ENCODE measurements at regions not wholly inside any gene's neighbourhood (a gene's known extent, or its start where the extent isn't known, plus 50 kb on each side); places are given as distances from the start of the nearest gene placed in this dataset.
"Not testable (repeated sequence)": the region's sequence is repeated elsewhere in the genome, so short reads cannot be mapped to it uniquely, and the experiment has no call there.

- H3K4me3 ChIP-seq, result no peak overlapping the region
- 82 to 87% methylated on average over 8 of the region's 8 CpGs for WGBS, 2 donors
- no peaks in the 10 kb centered on the region for H3K4me1 ChIP-seq
- H3K27me3 ChIP-seq, result no peaks in the 10 kb centered on the region
- DNase-seq, result no peak
- intact Hi-C loops (cut with DNase I), result no loop called here
- H3K27ac ChIP-seq, result no peak overlapping the region
- TF ChIP-seq EP300 (IDR thresholded peaks at IDR 0.05) (no peak), POLR2A (IDR thresholded peaks at IDR 0.05) (no peak), POLR2AphosphoS5 (IDR thresholded peaks at IDR 0.05) (no peak), CTCF (IDR thresholded peaks at IDR 0.05) (no peak)
- no peaks in the 10 kb centered on the region for H3K36me3 ChIP-seq
- no peaks in the 10 kb centered on the region for H3K9me3 ChIP-seq
Observed at GRCh38 chr5:84869675-84870074, 485.0 kb upstream of the EDIL3 start.

GRCh38 chr5:84863936-84864335 is 479.3 kb upstream of the EDIL3 start:
- H3K4me1 ChIP-seq; H3K27me3 ChIP-seq; intact Hi-C loops (cut with DNase I); H3K36me3 ChIP-seq; H3K9me3 ChIP-seq; H3K27ac ChIP-seq; DNase-seq; H3K4me3 ChIP-seq: not testable (repeated sequence)
- WGBS, 2 donors, result 91 to 93% methylated on average over 19 of the region's 19 CpGs

GRCh38 chr5:84863020-84863419 is 478.3 kb upstream of the EDIL3 start:
- TF ChIP-seq EP300 (IDR thresholded peaks at IDR 0.05), result no peak
- no peak for TF ChIP-seq POLR2A (IDR thresholded peaks at IDR 0.05)
- no peak for TF ChIP-seq POLR2AphosphoS5 (IDR thresholded peaks at IDR 0.05)
- no peak for TF ChIP-seq CTCF (IDR thresholded peaks at IDR 0.05)
- no peaks in the 10 kb centered on the region for H3K36me3 ChIP-seq
- H3K9me3 ChIP-seq, result no peaks in the 10 kb centered on the region
- DNase-seq, result no peak
- intact Hi-C loops (cut with DNase I), result no loop called here
- no peak overlapping the region for H3K27ac ChIP-seq
- WGBS, 2 donors, result 37 to 40% methylated on average over 1 of the region's 1 CpG
- no peak overlapping the region for H3K4me3 ChIP-seq
- no peaks in the 10 kb centered on the region for H3K4me1 ChIP-seq
- H3K27me3 ChIP-seq, result no peaks in the 10 kb centered on the region

GRCh38 chr5:84862132-84862531 is 477.5 kb upstream of the EDIL3 start:
- H3K4me1 ChIP-seq, result no peaks in the 10 kb centered on the region
- WGBS, 2 donors, result 66 to 81% methylated on average over 7 of the region's 7 CpGs
- no peaks in the 10 kb centered on the region for H3K27me3 ChIP-seq
- no peak overlapping the region for H3K4me3 ChIP-seq
- no peaks in the 10 kb centered on the region for H3K9me3 ChIP-seq
- DNase-seq, result no peak
- intact Hi-C loops (cut with DNase I), result no loop called here
- no peak overlapping the region for H3K27ac ChIP-seq
- TF ChIP-seq CTCF (IDR thresholded peaks at IDR 0.05), result no peak
- no peak for TF ChIP-seq EP300 (IDR thresholded peaks at IDR 0.05)
- no peak for TF ChIP-seq POLR2AphosphoS5 (IDR thresholded peaks at IDR 0.05)
- TF ChIP-seq POLR2A (IDR thresholded peaks at IDR 0.05), result no peak
- no peaks in the 10 kb centered on the region for H3K36me3 ChIP-seq

GRCh38 chr5:84861306-84861705 is 476.6 kb upstream of the EDIL3 start:
- Histone ChIP-seq H3K4me1 (no peaks in the 10 kb centered on the region), H3K9me3 (no peaks in the 10 kb centered on the region), H3K4me3 (no peak overlapping the region), H3K27ac (no peak overlapping the region), H3K36me3 (no peaks in the 10 kb centered on the region), H3K27me3 (no peaks in the 10 kb centered on the region)
- TF ChIP-seq POLR2A (IDR thresholded peaks at IDR 0.05) (no peak), CTCF (IDR thresholded peaks at IDR 0.05) (no peak), POLR2AphosphoS5 (IDR thresholded peaks at IDR 0.05) (no peak), EP300 (IDR thresholded peaks at IDR 0.05) (no peak)
- intact Hi-C loops (cut with DNase I), result no loop called here
- no peak for DNase-seq
- WGBS, 2 donors, result 28 to 67% methylated on average over 2 of the region's 2 CpGs

All from sigmoid colon (tissue), 6 donors.